ENCODE measurements at regions not wholly inside any gene's neighbourhood (a gene's known extent, or its start where the extent isn't known, plus 50 kb on each side); places are given as distances from the start of the nearest gene placed in this dataset.
"Not testable (repeated sequence)": the region's sequence is repeated elsewhere in the genome, so short reads cannot be mapped to it uniquely, and the experiment has no call there.

- ATAC-seq (no peak), DNase-seq (no peak)
- intact Hi-C loops (cut with micrococcal nuclease), result no loop called here
Measured at GRCh38 chr2:4214444-4215205, 511.2 kb downstream of the DCDC2C start.

- intact Hi-C loops (cut with micrococcal nuclease), result no loop called here
- ATAC-seq (no peak), DNase-seq (no peak)
Measured at GRCh38 chr2:4217737-4218136, 514.4 kb downstream of the DCDC2C start.

- no peak for DNase-seq
- no peak for ATAC-seq
- intact Hi-C loops (cut with micrococcal nuclease), result no loop called here
Measured at GRCh38 chr2:4219101-4219500, 515.7 kb downstream of the DCDC2C start.

GRCh38 chr2:4219571-4219970 lies 516.2 kb downstream of the DCDC2C start:
- DNase-seq (no peak), ATAC-seq (no peak)
- intact Hi-C loops (cut with micrococcal nuclease), result no loop called here

GRCh38 chr2:4221434-4221833 lies 518.1 kb downstream of the DCDC2C start:
- ATAC-seq, result no peak
- no peak for DNase-seq
- intact Hi-C loops (cut with micrococcal nuclease), result no loop called here

- DNase-seq (no peak), ATAC-seq (no peak)
- intact Hi-C loops (cut with micrococcal nuclease), result no loop called here
Measured at GRCh38 chr2:4221845-4222244, 518.5 kb downstream of the DCDC2C start.

- DNase-seq; intact Hi-C loops (cut with micrococcal nuclease); ATAC-seq: not testable (repeated sequence)
Measured at GRCh38 chr2:4244422-4244821, 541.0 kb downstream of the DCDC2C start.

- ATAC-seq, result no peak
- DNase-seq, result no peak
- intact Hi-C loops (cut with micrococcal nuclease), result no loop called here
Measured at GRCh38 chr2:4246364-4247131, 543.2 kb downstream of the DCDC2C start.

GRCh38 chr2:4247791-4248190 lies 544.4 kb downstream of the DCDC2C start:
- intact Hi-C loops (cut with micrococcal nuclease), result no loop called here
- no peak for ATAC-seq
- DNase-seq, result no peak

- ATAC-seq (no peak), DNase-seq (no peak)
- intact Hi-C loops (cut with micrococcal nuclease), result no loop called here
Measured at GRCh38 chr2:4255491-4255890, 552.1 kb downstream of the DCDC2C start.

- DNase-seq (no peak), ATAC-seq (no peak)
- intact Hi-C loops (cut with micrococcal nuclease), result no loop called here
Measured at GRCh38 chr2:4256351-4256750, 553.0 kb downstream of the DCDC2C start.

- intact Hi-C loops (cut with micrococcal nuclease), result no loop called here
- DNase-seq (no peak), ATAC-seq (no peak)
Measured at GRCh38 chr2:4258563-4258962, 555.2 kb downstream of the DCDC2C start.

- ATAC-seq (no peak), DNase-seq (no peak)
- intact Hi-C loops (cut with micrococcal nuclease), result no loop called here
Measured at GRCh38 chr2:4265936-4266335, 562.6 kb downstream of the DCDC2C start.

GRCh38 chr2:4269885-4270284 lies 566.5 kb downstream of the DCDC2C start:
- ATAC-seq, result no peak
- intact Hi-C loops (cut with micrococcal nuclease), result no loop called here
- no peak for DNase-seq

- no peak for ATAC-seq
- DNase-seq, result no peak
- intact Hi-C loops (cut with micrococcal nuclease), result no loop called here
Measured at GRCh38 chr2:4272261-4272858, 569.0 kb downstream of the DCDC2C start.

GRCh38 chr2:4278392-4278791 lies 575.0 kb downstream of the DCDC2C start:
- ATAC-seq (no peak), DNase-seq (no peak)
- intact Hi-C loops (cut with micrococcal nuclease), result no loop called here

- intact Hi-C loops (cut with micrococcal nuclease), result no loop called here
- DNase-seq (no peak), ATAC-seq (no peak)
Measured at GRCh38 chr2:4279431-4279830, 576.1 kb downstream of the DCDC2C start.

- no peak for ATAC-seq
- intact Hi-C loops (cut with micrococcal nuclease), result no loop called here
- no peak for DNase-seq
Measured at GRCh38 chr2:4291430-4291829, 588.1 kb downstream of the DCDC2C start.

GRCh38 chr2:4295680-4296079 lies 592.3 kb downstream of the DCDC2C start:
- no peak for ATAC-seq
- no peak for DNase-seq
- intact Hi-C loops (cut with micrococcal nuclease), result no loop called here

GRCh38 chr2:4300616-4301015 lies 597.2 kb downstream of the DCDC2C start:
- intact Hi-C loops (cut with micrococcal nuclease), result no loop called here
- no peak for ATAC-seq
- DNase-seq, result no peak

Data from left ventricle myocardium superior (tissue), 1 donor.